ENCODE measurements at regions not wholly inside any gene's neighbourhood (a gene's known extent, or its start where the extent isn't known, plus 50 kb on each side); places are given as distances from the start of the nearest gene placed in this dataset.

DNA sequence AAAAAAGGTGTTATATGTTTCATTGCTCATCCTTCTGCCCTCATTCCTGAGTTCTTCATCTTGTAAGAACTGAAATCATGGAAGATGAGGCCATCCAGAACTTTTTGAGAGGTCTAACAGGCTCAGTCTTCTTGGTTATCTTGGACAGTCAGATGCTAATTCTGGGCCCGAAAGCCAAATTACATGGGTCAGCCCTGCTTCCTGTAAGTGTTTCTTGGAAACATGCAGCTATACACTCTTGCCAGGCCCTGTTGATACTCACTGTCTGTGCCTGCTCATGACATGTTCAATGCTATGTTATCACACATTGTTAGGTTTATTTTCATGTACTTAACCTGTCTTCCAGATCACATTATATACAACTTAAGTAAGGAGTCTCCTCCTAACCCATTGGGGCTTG is 542.5 kb downstream of the NUF2 start:
- TF ChIP-seq, protein P1, sequence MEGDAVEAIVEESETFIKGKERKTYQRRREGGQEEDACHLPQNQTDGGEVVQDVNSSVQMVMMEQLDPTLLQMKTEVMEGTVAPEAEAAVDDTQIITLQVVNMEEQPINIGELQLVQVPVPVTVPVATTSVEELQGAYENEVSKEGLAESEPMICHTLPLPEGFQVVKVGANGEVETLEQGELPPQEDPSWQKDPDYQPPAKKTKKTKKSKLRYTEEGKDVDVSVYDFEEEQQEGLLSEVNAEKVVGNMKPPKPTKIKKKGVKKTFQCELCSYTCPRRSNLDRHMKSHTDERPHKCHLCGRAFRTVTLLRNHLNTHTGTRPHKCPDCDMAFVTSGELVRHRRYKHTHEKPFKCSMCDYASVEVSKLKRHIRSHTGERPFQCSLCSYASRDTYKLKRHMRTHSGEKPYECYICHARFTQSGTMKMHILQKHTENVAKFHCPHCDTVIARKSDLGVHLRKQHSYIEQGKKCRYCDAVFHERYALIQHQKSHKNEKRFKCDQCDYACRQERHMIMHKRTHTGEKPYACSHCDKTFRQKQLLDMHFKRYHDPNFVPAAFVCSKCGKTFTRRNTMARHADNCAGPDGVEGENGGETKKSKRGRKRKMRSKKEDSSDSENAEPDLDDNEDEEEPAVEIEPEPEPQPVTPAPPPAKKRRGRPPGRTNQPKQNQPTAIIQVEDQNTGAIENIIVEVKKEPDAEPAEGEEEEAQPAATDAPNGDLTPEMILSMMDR (IDR thresholded peaks at IDR 0.05; ENCODE audit: insufficient read depth, low read length): no peak
- no peak for TF ChIP-seq GABPA (IDR thresholded peaks at IDR 0.05; ENCODE audit: low read depth)

All from HL-60 (cell line).